Ascending aorta (tissue), 2 donors: ENCODE measurements at regions not wholly inside any gene's neighbourhood (a gene's known extent, or its start where the extent isn't known, plus 50 kb on each side); places are given as distances from the start of the nearest gene placed in this dataset.

ENCODE experiments used
- DNase-seq, 2 donors: peaks; one replicate each; pipeline ENCODE4 v3.0.0-alpha.2; 2019; ENCODE audit warnings: low spot score in 2 of 2
- H3K27ac ChIP-seq, 2 donors: fragments of 200-600 bp; sonication (generic); one replicate each; pipeline ENCODE4 v1.5.1; 2016 to 2017; ENCODE audit warnings: mild to moderate bottlenecking in 1 of 2
- H3K27me3 ChIP-seq: fragments of 200-600 bp; sonication (generic); one replicate; pipeline ENCODE4 v1.5.1; 2017
- H3K36me3 ChIP-seq, 2 donors: fragments of 200-600 bp; sonication (generic); one replicate each; pipeline ENCODE4 v1.5.1; 2016
- H3K4me1 ChIP-seq, 2 donors: fragments of 200-600 bp; sonication (generic); one replicate each; pipeline ENCODE4 v1.5.1; 2016 to 2017; ENCODE audit warnings: mild to moderate bottlenecking in 1 of 2
- H3K4me3 ChIP-seq, 2 donors: fragments of 200-600 bp; sonication (generic); one replicate each; pipeline ENCODE4 v1.5.1; 2016 to 2017; ENCODE audit warnings: mild to moderate bottlenecking in 1 of 2
- H3K9me3 ChIP-seq, 2 donors: fragments of 200-600 bp; sonication (generic); one replicate each; pipeline ENCODE4 v1.5.1; 2016
- intact Hi-C: fragments of 100-400 bp; cut with DNase I; formaldehyde crosslinking; loops from one replicate; pipeline ENCODE4 v1.15.1; 2023
- TF ChIP-seq, protein P1 (sequence below), 3 experiments: fragments of 200-600 bp in 2 of 3; fragments of 450-650 bp in 1 of 3; sonication (generic) in 2 of 3; IDR thresholded peaks; one replicate each; pipeline ENCODE4 v1.5.1; 2016 to 2019; ENCODE audit warnings: antibody characterized with exemption in 3 of 3, mild to moderate bottlenecking in 1 of 3, moderate library complexity in 1 of 3

- peaks cover 0 to 3% of the 10 kb centered on the region in 2 donors for H3K9me3 ChIP-seq
- no peak for DNase-seq
- TF ChIP-seq, protein P1, sequence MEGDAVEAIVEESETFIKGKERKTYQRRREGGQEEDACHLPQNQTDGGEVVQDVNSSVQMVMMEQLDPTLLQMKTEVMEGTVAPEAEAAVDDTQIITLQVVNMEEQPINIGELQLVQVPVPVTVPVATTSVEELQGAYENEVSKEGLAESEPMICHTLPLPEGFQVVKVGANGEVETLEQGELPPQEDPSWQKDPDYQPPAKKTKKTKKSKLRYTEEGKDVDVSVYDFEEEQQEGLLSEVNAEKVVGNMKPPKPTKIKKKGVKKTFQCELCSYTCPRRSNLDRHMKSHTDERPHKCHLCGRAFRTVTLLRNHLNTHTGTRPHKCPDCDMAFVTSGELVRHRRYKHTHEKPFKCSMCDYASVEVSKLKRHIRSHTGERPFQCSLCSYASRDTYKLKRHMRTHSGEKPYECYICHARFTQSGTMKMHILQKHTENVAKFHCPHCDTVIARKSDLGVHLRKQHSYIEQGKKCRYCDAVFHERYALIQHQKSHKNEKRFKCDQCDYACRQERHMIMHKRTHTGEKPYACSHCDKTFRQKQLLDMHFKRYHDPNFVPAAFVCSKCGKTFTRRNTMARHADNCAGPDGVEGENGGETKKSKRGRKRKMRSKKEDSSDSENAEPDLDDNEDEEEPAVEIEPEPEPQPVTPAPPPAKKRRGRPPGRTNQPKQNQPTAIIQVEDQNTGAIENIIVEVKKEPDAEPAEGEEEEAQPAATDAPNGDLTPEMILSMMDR (IDR thresholded peaks at IDR 0.05): no peak
- no peaks in the 10 kb centered on the region for H3K4me1 ChIP-seq
- intact Hi-C loops: no loop called here
- no peak overlapping the region for H3K4me3 ChIP-seq
- no peaks in the 10 kb centered on the region for H3K36me3 ChIP-seq
- no peak overlapping the region for H3K27ac ChIP-seq
- no peaks in the 10 kb centered on the region for H3K27me3 ChIP-seq
Measured at GRCh38 chr2:35067420-35067819, 1288.2 kb upstream of the CRIM1 start.

GRCh38 chr2:35063836-35064235, 1291.7 kb upstream of the CRIM1 start:
- no peaks in the 10 kb centered on the region for H3K9me3 ChIP-seq
- TF ChIP-seq, protein P1 (IDR thresholded peaks at IDR 0.05): no peak
- no peaks in the 10 kb centered on the region for H3K36me3 ChIP-seq
- DNase-seq: no peak
- no peak overlapping the region for H3K4me3 ChIP-seq
- no peaks in the 10 kb centered on the region for H3K27me3 ChIP-seq
- no peak overlapping the region for H3K27ac ChIP-seq
- no peaks in the 10 kb centered on the region for H3K4me1 ChIP-seq
- intact Hi-C loops: no loop called here

DNA sequence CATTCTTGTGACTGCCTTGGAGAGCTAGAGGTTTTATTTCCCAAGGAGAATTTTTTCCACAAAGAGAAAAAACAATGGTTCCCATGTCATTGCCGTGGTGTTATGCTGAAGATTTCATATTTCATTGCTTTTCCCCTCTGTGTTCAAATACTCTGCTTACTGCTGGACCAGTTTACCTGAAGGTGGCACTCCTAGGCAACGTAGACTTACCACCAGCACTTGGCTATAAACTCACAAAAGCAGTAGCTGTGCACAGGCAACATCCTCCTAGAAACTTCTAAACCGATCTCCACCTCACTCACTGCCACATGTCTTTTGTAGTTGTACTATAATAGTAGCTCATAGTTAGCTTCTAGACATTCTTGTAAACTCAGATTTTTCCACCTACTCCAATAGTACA, 1319.7 kb upstream of the CRIM1 start:
- no peaks in the 10 kb centered on the region for H3K36me3 ChIP-seq
- no peak overlapping the region for H3K27ac ChIP-seq
- H3K4me1 ChIP-seq: no peaks in the 10 kb centered on the region
- TF ChIP-seq, protein P1 (IDR thresholded peaks at IDR 0.05): no peak
- no peak for DNase-seq
- intact Hi-C loops: no loop called here
- no peaks in the 10 kb centered on the region for H3K9me3 ChIP-seq
- no peak overlapping the region for H3K4me3 ChIP-seq
- no peaks in the 10 kb centered on the region for H3K27me3 ChIP-seq

DNA sequence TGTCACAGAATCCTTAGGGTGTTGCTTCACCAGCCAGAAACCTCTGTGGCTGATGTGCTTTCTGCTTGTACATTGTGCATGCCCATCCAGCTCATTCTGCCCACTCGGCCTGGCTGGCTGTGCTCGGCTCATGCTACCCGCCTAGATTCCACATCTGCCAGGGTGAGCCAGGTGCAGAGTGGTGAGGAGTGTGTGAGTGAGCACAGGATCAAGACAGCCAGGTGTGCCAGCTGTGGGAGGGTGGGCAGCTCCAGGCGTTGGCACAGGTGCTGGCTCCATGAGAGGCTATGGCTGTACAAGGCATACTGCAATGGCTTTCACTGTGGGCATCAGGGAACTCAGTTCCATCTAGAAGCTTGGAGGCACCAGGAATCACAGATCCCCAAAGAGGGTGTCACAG, 1321.8 kb upstream of the CRIM1 start:
- Histone ChIP-seq H3K4me3 (no peak overlapping the region), H3K4me1 (no peaks in the 10 kb centered on the region), H3K27ac (no peak overlapping the region), H3K27me3 (no peaks in the 10 kb centered on the region), H3K36me3 (no peaks in the 10 kb centered on the region), H3K9me3 (no peaks in the 10 kb centered on the region)
- TF ChIP-seq, protein P1 (IDR thresholded peaks at IDR 0.05): no peak
- intact Hi-C loops: no loop called here
- no peak for DNase-seq

DNA sequence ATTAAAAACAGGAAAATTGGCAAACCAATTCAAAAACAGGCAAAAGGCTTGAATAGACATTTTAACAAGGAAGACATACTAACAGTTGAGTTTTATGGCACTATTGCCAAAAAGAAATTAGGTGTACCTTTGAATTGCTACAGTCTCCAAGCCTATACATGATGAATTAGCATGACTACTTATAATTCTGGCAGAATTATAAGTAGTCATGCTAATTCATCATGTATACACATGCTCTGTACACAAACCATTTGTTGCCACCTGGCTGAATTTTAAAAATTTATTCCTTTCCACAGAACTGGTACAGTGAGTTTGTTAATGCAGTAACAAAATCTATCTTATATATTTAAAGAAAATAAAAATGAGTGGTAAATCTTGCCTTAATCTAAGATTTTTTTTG, 1332.0 kb upstream of the CRIM1 start:
- no peaks in the 10 kb centered on the region for H3K36me3 ChIP-seq
- TF ChIP-seq, protein P1 (IDR thresholded peaks at IDR 0.05): no peak
- no peaks in the 10 kb centered on the region for H3K9me3 ChIP-seq
- no peaks in the 10 kb centered on the region for H3K27me3 ChIP-seq
- H3K4me1 ChIP-seq: no peaks in the 10 kb centered on the region
- no peak overlapping the region for H3K4me3 ChIP-seq
- H3K27ac ChIP-seq: no peak overlapping the region
- intact Hi-C loops: no loop called here
- no peak for DNase-seq

DNA sequence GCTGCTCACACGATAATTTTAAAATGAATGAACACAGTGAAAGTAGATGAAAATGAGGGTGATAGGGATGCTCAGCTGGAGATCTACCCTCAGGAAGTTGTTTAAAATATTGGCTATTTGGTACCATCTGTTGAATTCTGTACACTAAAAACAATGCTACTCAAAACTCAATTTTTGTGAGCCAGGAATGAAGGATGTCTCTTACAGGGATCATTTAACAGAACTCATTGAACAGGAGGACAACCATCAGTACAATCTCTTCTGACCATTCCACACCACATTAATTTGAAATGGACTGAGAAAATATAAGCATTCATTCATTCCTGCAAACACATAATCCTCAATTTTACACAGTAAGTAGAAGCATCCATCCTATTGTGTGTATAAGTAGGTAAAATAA, 1355.1 kb upstream of the CRIM1 start:
- Histone ChIP-seq H3K27me3 (no peaks in the 10 kb centered on the region), H3K36me3 (no peaks in the 10 kb centered on the region), H3K4me3 (no peak overlapping the region), H3K4me1 (no peaks in the 10 kb centered on the region), H3K27ac (no peak overlapping the region), H3K9me3 (no peaks in the 10 kb centered on the region)
- no peak for DNase-seq
- TF ChIP-seq, protein P1 (IDR thresholded peaks at IDR 0.05): no peak
- intact Hi-C loops: no loop called here
